ENCODE measurements at regions not wholly inside any gene's neighbourhood (a gene's known extent, or its start where the extent isn't known, plus 50 kb on each side); places are given as distances from the start of the nearest gene placed in this dataset.
A peak's percentile ranks its signal among the peaks of the same experiment; 100 is the strongest.

DNA sequence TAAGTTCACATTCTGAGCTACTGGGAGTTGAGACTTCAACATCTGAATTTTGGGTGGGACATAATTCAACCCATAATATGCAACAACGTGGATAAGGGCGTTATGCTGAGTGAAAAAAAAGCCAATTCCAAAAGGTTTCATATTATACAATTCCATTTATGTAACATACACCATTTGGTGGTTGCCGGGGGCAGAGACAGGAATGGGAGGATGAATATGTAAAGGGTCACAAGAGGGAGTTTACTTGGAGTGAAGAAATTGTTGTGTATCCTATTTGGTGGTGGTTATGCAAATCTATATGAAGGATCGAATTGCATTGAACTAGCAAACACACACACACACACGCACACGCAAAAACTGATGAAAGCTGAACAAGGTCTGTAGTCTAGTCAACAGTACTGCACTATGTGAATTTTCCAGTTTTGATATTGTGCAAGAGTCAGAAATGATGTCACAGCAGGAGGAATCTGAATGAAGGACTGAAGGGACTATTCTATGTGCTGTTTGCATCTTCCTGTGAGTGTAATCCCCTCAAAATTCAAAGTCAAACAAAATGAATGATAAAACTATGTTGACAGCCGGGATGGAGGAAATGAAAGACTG, 249.2 kb upstream of the HABP2 start:
- no peak overlapping the region for H3K4me3 ChIP-seq (ENCODE audit: low read depth, low read length)
- TF ChIP-seq, protein P1, sequence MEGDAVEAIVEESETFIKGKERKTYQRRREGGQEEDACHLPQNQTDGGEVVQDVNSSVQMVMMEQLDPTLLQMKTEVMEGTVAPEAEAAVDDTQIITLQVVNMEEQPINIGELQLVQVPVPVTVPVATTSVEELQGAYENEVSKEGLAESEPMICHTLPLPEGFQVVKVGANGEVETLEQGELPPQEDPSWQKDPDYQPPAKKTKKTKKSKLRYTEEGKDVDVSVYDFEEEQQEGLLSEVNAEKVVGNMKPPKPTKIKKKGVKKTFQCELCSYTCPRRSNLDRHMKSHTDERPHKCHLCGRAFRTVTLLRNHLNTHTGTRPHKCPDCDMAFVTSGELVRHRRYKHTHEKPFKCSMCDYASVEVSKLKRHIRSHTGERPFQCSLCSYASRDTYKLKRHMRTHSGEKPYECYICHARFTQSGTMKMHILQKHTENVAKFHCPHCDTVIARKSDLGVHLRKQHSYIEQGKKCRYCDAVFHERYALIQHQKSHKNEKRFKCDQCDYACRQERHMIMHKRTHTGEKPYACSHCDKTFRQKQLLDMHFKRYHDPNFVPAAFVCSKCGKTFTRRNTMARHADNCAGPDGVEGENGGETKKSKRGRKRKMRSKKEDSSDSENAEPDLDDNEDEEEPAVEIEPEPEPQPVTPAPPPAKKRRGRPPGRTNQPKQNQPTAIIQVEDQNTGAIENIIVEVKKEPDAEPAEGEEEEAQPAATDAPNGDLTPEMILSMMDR (IDR thresholded peaks at IDR 0.05; ENCODE audit: insufficient read depth, low read depth, low read length): no peak
- DNase-seq (ENCODE audit: low read depth): peak; percentile 49

GRCh38 chr10:113304726-113305125, 248.1 kb upstream of the HABP2 start:
- no peak overlapping the region for H3K4me3 ChIP-seq (ENCODE audit: low read depth, low read length)
- DNase-seq (ENCODE audit: low read depth): no peak
- TF ChIP-seq, protein P1 (IDR thresholded peaks at IDR 0.05; ENCODE audit: insufficient read depth, low read depth, low read length): no peak

DNA sequence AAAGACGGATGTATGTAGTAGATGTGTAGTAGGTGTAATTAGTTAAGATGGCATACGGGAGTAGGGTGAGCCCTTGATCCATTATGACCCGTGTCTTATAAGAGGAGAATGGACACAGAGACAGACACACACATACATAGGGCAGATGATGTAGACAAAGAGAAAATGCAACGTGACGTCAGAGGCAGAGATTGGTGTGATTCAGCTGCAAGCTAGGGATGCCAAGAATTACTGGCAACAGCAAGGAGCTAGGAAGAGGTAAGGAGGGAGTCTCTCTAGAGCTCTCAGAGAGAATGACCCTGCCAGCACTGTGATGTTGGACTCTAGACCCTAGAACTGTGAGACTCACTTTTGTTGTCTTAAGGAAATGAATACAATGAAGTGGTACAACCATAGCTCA, 247.0 kb upstream of the HABP2 start:
- DNase-seq (ENCODE audit: low read depth): peak; percentile 20
- H3K4me3 ChIP-seq (ENCODE audit: low read depth, low read length): no peak overlapping the region
- TF ChIP-seq, protein P1 (IDR thresholded peaks at IDR 0.05; ENCODE audit: insufficient read depth, low read depth, low read length): no peak

- TF ChIP-seq, protein P1 (IDR thresholded peaks at IDR 0.05; ENCODE audit: insufficient read depth, low read depth, low read length): no peak
- no peak for DNase-seq (ENCODE audit: low read depth)
- no peak overlapping the region for H3K4me3 ChIP-seq (ENCODE audit: low read depth, low read length)
These were observed 243.1 kb upstream of the HABP2 start for GRCh38 chr10:113309791-113310190.

DNA sequence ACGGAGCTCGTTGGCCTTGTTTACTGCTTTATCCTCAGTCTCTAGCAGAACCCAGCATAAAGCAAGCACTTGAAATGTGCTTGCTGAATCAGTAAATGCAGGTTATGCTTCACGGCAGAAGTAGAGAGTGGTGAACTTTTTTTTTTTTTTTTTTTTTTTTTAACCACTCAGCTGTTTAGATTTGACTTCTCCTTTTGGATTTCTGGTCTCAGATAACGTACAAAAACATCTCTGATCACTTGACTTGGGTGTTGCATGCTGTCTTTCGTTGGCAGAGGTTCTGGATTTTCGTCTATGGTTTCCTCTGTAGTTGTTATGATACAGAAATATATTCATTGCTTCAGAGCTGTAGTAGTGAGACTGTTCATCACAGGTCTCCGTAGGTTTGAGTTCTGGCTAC, 242.5 kb upstream of the HABP2 start:
- TF ChIP-seq, protein P1 (IDR thresholded peaks at IDR 0.05; ENCODE audit: insufficient read depth, low read depth, low read length): no peak
- no peak for DNase-seq (ENCODE audit: low read depth)
- H3K4me3 ChIP-seq (ENCODE audit: low read depth, low read length): no peak overlapping the region

- H3K4me3 ChIP-seq (ENCODE audit: low read depth, low read length): no peak overlapping the region
- DNase-seq (ENCODE audit: low read depth): no peak
- TF ChIP-seq, protein P1 (IDR thresholded peaks at IDR 0.05; ENCODE audit: insufficient read depth, low read depth, low read length): no peak
These were observed 239.7 kb upstream of the HABP2 start for GRCh38 chr10:113313048-113313602.

DNA sequence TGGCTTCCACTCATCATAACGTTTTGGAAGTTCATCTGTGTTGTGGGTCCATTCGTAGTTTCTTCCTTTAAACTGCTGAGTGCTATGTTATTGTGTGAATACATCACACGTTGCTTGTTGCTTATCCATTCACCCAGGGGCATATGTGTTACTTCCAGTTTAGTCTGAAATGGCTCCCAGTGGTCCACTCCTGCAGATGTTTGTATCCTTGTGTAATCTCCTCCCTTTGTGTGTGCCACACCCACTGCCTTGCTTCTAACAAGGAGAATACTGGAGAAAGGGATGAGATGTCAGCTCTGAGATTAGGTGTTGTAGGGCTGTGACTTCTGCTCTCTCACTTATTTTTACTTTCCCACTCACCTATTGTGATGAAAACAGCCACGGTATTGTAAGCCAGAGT, 239.1 kb upstream of the HABP2 start:
- H3K4me3 ChIP-seq (ENCODE audit: low read depth, low read length): no peak overlapping the region
- DNase-seq (ENCODE audit: low read depth): no peak
- TF ChIP-seq, protein P1 (IDR thresholded peaks at IDR 0.05; ENCODE audit: insufficient read depth, low read depth, low read length): no peak

Data from fibroblast of villous mesenchyme (primary cell).